SKM-1 (cell line): ENCODE measurements at regions not wholly inside any gene's neighbourhood (a gene's known extent, or its start where the extent isn't known, plus 50 kb on each side); places are given as distances from the start of the nearest gene placed in this dataset.
"Not testable (repeated sequence)": the region's sequence is repeated elsewhere in the genome, so short reads cannot be mapped to it uniquely, and the experiment has no call there.

ENCODE experiments used
- DNase-seq: peaks from one replicate; lab custom pipeline; 2025; ENCODE audit not compliant: unreplicated experiment; lab: John Stamatoyannopoulos, UW

DNA sequence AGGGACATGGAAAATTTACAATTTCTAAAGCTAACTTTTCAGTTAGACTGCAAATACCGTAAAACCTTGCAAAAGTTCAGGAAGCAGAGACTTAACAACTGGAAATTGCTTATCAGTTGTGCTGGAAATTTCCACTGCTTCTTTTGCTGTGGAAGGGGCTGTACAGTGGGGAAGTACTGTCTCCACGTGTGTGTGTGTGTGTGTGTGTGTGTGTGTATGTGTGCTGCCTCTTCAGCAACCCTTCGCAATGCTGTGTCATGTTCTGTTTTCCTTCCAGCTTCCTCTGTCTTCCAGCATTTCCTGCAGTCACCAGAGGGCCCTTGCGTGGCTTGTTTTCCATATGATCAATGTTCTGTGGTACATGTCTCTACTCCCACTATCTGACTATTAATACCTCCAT, 87.5 kb upstream of the RANBP3L start:
- no peak for DNase-seq

DNA sequence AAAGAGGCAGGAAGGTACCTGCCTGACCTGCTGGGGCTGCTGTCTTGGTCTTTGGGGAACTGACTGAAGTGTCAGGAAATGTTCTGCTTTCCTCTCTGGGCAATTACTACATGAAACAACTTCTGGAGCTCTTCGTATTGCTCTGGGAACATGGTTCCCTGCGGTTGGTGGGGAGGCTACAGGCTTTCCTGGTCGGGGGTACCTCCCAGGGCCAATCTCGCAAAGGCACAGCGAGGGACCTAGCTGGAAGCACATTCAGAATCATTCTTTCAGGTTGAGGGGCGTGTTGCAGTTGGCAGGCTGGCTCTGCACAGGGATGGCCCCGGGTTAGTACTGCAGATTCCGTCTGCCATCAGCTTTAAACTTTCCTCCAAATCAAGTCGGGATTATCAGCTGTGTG, 88.9 kb upstream of the RANBP3L start:
- DNase-seq = no peak

DNA sequence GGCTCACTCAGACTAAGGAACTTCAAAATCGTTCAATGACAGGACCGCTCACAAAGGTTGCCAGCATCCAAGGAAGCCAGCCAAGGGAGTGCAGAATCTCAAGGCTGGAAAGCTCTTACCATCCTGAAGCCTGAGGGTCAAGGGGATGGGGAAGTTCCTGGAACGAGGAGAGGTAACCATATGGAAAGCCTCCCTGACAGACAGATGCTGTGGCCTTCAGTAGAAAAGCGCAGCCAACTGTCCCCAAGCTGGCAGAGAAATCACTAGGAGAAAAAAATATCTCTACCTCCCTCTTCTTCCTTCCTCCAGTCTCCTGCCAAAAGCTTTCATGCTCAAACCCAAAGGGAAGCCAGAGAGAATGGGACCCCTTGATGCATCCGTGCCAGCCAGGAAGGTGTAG, 90.5 kb upstream of the RANBP3L start:
- DNase-seq = no peak

DNA sequence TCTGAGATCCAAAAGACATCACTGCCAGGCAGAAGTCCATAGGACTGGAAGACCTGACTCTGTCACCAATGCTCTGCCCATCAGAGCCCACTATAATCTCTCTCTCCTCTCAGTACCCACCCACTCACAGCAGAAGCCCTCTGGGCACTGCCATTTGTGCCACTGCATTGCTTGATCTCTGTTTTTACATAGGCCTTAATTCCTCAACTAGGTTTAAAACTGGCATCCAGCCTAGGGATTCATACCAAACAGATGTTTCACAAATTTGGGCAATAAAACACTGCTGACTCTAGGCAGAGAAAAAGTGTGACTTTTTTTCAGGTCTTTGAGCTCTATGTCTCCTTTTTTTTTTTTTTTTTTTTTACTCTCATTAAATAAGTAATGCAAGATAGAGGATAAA, 91.1 kb upstream of the RANBP3L start:
- DNase-seq = no peak

DNA sequence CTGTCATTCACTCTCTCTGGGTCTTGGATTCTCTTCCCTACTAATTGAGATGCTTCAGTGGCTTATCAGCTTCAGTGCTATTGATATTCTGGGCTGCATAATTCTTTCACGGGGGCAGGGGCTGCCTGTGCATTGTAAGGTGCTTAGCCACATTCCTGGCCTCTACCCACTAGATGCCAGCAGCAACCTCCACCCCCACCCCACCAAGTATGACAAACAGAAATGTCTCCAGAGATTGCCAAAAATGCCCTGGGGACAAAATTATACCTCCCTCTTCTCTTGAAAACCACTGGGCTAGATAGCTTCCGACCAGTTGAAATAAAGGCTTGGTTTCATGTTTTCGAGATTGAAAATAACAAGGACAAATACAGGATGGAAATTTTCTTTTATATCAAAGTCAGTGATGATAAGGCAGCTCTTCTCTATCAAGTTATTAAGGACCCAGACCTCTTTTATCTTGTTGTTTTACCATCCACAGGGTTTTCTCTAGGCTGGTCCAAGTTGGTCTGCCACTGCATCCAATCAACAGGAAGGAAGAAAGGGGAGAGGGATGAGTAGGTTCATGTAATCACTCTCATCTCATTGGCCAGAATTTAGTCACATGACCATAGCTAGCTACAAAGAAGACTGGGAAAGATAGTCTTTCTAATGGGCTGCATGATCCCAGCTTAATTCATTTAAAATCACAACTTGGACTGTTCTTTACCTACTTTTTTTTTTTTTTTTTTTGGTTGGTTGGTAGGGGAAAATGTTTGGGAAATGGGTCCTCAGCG, 92.1 kb upstream of the RANBP3L start:
- no peak for DNase-seq

DNA sequence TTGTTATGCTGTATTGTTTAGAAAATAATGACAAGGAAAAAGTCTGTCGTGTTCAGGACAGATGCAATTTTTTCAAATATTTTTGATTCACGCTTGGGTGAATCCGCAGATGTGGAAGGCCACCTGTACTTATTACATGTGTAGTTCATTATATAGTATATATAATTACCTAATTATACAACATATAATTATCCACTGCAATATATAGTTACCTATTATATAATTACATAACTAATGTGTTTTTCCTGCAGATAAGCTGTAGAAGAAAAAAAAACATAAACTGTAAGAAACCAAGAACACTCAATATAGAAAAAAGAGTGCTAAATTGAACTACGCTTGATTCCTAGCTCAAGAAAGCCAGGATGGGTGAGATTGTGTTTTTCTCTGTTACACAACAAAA, 93.6 kb upstream of the RANBP3L start:
- DNase-seq = no peak

DNA sequence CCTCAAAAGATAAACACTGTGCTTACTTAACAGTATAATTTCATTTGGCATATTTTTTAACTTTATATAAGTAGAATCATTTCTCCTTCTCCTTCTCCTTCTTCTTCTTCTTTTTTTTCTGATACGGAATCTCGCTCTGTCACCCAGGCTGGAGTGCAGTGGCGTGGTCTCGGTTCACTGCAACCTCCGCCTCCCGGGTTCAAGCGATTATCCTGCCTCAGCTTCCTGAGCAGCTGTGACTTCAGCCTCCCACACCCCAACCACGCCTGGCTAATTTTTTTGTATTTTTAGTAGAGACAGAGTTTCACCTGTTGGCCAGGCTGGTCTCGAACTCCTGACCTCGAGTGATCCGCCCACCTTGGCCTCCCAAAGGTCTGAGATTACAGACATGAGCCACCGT, 94.2 kb upstream of the RANBP3L start:
- not testable (repeated sequence) for DNase-seq

DNA sequence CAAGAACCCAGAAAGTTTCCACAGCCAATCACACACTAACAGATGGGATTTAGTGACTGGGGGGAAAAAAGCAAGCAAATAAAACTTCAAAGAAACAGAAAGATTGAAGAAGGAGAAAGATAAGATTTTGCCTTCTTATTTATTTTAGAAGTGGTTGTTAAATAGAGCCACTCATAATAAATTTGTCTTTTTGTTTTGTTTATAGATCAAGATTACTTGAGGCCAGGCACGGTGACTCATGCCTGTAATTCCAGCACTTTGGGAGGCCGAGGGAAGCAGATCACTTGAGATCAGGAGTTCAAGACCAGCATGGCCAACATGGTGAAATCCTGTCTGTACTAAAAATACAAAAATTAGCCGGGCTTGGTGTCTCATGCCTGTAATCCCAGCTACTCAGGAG, 94.9 kb upstream of the RANBP3L start:
- DNase-seq = no peak

DNA sequence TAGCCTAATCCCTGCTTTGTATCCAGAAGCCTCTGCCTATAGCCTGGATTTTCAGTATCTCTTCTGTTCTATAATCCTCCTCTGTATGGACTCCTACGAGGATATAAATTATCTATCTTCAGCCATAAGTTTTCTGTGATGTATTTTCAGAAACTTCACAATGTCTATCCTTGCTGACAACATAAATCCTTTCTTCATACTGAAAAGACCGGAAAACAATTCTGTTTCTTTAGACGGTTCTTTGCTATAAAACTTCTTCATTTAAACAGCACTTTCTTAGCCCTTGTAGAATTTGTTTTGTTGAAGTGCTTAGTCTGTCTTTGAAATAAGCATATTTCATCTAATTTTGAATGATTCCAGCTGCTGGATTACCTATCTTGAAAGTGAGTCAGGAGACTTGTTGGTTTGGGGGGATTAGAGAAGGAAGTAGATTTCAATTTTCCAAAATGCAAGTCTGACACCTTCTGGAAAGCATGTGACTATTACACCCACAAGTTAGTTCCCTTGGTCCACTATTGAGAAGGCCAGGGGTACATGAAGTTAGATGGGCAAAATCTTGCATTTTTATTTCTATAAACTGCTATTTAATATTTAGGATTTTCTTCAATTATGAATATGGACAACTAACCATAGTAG, 96.3 kb upstream of the RANBP3L start:
- no peak for DNase-seq

DNA sequence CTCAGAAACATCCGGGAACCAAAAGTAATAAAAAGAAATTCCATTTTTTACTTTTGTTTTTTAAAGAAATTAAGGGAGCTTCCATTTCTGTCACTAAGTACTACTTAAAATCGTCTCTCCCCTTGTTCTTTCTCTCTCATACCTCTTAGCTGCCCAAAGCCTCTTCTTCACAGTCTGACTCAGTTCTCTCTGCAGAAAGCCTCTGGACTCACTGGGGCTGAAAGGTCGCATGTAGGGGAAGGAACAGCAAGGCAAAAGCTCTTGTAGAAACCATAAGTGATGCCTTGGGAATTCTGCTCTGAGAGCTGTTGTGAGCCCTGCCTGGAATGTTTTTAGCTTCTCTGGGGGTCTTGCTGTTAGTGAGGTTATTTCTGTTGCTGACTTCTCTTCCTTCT, 100.8 kb upstream of the RANBP3L start:
- DNase-seq = no peak

DNA sequence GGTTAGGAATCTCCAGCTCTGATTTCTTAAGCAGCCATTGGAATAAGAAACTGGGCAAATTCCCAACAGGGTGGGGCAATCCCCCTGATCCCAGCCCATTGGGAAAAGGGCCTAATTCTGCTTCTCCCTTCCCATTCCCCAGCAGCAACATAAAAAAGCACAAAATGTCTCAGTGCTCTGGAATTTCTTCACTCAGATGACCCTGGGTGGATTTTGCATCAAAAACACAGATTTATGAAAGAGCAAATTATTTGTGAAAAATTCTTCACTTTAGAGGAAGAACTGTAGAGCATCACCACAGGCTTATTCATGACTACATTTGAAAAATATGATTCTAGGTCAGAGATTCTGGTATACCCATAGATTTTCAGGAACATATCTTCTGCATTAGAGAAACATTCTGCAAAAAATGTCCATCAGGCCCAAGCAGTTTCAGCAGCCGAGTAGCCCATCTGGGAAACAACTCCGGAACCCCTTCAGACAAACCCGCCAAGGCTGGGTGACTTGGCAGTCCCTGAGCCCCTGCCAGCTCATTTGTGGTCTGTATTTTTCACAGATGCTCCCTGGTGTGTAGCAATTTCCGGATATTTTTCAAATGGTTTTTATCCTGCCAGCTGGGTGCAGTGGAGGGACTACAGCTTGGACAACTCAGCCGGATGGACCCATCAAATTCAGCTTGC, 102.1 kb upstream of the RANBP3L start:
- peak; percentile 42 for DNase-seq

DNA sequence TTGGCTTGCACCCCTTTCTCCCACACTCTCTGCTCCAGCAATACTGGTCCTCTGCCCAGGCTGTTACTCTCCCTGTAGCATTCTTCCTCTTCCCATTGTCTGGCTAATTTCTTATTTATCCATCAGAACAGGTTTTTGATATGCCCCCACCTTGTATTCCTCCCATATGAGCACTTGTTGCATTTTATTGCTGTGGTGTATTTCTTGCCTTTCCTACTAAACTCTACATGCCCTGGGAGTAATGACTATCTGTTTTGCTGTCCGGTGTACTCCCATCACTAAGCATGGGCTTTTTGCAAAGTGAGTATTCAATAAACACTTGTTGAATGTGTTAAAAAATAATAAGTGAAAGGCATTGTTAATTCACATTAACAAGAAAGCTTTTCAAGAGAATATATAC, 104.3 kb upstream of the RANBP3L start:
- no peak for DNase-seq

DNA sequence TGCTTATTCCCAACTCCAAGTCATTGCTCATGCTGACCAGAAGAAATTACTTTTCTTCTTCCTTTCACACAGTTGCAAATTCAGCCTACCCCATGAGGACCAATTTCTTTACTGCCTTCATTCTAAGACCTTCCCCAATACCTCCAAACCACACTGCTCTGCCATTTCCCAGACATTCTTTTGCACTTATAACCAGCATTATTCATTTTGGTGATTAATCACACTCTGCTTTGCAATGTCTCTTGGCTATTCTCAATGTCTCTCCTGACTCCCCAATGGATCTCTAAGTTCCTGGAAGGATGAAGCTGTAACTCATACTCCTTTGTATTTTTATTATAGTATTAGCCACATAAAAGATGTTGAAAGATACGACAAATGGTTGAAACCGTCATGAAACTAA, 105.7 kb upstream of the RANBP3L start:
- DNase-seq = no peak

DNA sequence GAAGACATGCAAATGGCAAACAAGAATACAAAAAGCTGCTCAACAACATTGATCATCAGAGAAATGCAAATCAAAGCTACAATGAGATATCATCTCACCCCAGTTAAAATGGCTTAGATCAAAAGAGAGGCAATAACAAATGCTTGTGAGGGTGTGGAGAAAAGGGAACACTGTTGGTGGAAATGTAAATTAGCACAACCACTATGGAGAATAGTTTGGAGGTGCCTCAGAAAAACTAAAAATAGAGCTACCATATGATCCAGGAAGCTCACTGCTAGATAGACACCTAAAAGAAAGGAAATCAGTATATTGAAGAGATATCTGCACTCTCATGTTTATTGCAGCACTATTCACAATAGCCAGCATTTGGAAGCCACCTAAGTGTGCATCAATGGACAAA, 108.0 kb upstream of the RANBP3L start:
- DNase-seq = not testable (repeated sequence)

DNA sequence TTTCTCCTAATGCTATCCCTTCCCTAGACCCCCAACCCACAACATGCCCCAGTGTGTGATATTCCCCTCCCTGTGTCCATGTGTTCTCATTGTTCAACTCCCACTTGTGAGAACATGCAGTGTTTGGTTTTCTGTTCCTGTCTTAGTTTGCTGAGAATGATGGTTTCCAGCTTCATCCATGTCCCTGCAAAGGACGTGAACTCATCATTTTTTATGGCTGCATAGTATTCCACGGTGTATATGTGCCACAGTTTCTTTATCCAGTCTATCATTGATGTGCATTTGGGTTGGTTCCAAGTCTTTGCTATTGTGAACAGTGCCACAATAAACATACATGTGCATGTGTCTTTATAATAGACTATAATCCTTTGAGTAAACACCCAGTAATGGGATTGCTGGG, 109.0 kb upstream of the RANBP3L start:
- not testable (repeated sequence) for DNase-seq

DNA sequence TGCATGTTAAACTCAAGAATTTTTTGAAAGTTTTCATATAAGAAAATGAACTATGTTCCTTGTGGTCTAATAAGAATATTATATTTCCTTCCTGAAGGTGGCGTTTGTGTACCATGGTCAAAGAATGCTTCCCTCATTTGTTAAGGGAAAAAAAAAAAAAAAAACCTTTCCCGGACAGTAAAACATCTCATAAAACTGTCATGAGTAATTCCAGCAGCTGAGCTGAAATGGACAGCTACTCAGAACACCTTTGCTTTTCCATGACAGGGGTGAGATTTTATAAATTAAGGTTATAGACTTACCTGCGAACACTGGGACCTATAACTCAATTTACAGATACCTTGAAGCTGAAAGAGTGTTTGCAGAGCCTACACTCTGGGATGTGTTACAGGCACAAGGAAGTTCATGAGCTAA, 113.2 kb upstream of the RANBP3L start:
- no peak for DNase-seq

DNA sequence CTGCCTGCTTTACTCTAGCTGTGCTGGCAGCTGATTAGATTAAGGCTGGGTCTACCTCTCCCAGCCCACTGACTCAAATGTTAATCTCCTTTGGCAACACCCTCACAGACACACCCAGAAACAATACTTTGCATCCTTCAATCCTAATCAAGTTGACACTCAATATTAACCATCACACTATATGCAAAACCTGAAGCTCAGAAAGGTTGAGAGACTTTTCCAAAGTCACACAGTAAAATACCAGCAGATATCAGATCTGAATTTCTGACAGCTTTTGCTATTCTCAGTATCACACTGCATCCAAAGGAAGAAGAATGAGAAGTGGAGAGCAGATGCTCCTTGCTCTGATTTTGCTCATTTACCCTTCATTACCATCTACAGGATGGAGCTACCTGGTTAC, 114.9 kb upstream of the RANBP3L start:
- DNase-seq = no peak

DNA sequence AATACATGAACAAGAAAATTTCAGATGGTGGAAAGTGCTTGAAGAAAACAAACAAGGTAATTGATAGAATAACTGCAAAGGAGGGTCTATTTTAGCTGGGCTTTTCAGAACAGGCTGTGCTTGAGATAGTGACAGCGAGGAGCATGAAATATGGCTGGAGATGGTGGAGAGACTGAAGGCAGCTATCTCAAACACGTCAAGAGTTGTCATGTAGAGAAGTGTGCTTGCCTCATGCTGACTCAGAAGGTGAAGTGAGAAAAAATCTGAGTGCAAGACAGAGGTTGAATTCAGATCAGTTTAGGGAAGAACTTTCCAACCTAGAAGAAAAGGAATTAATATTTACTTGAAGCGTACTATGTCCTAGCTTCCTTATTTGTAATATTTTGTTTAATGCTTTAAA, 115.5 kb upstream of the RANBP3L start:
- DNase-seq = no peak

DNA sequence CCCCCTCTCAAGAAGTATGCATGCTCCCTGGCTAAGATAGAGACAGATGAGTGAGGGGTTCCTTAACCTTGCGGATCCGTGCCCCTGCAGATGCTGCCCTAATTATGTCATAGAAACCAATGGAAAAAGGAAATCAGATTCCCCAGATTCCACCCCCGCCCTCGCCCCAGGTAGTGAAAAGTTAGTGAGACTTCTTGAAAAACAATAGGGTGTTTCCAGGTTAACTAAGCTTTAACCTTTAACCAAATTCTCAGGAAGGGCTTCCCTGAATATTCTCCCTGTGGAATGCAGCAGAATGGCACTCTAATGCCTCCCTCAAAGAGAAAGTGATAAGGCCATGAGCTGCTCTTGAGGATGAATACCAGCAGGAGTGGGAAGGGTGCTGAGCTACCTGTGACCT, 116.0 kb upstream of the RANBP3L start:
- no peak for DNase-seq

DNA sequence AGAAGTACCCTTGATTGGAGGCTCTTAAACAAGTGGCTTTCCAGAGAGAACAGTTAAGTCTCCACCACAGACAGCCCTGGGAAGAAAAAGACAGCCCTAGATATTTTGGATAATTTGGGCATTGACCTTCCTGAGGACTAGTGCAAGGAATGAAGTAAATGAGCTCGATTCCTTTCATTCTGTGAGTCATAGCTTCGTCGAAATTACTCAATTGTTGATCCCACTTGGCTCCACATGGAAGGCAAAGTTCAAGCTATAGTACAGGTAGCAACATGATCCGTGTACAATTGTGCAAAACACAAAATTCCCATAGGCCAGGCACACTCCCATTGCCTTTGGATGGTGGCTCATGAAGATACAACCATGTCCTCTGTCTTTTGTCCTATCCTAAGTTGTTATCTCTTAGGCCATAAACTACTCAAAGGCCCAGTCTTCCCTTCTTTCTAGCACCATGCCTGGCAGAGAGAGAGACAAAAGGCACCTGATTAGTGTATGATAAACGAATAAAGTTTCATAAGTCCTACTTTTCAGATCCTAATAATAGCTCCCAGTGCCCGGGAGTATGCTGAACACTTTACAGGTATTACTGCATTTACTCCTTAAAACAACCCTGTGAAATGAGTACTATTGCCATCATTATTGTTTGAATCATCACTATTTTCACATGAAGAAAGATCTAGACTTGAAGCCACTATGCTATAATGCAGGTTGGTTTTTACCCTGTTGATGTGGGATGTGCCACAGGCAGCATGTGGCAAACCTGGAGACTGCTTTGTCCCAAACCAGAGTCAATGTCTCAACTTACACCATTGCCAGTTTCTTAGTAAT, 116.7 kb upstream of the RANBP3L start:
- DNase-seq = no peak

DNA sequence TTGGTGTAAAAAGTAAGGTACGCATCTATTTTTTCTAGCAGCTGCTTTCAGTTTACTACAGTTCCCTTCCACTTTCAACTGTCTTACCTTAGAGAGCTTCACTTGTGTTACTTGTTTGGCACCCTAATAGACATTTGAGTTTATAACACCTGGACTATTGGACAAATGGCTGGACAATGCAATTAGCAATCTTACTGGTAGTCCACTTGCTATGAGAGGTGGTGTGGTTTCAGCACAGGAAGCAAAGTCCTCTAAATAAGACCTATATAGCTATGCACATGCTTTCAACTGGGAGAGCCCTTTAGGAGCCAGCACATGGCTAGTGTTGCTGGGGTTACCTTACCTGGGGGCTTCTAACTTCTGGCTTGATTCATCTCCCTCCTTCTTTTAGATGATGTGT, 119.6 kb upstream of the RANBP3L start:
- no peak for DNase-seq

DNA sequence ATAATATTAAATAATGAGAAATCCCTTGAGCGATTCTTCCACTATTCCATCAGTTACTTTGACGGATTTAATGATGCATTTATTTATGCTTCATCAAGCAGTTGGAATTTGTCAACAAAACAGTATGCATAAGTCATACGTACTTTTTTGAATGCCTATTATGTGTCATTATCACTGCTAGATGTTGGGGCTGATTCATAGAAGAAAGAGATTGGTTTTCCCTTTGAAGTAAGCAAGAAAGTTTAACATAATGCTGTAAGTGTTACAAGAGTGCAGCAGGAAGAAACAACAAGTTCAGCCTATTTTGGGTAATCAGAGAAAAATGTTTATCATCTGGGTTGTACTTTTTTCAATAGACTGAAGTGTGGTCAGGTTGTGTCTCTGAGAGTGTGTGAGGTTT, 121.2 kb upstream of the RANBP3L start:
- DNase-seq = no peak
